Sigmoid colon (tissue), 4 donors: ENCODE measurements at regions not wholly inside any gene's neighbourhood (a gene's known extent, or its start where the extent isn't known, plus 50 kb on each side); places are given as distances from the start of the nearest gene placed in this dataset.

Experiments
- CTCF ChIP-seq, 4 experiments: fragments of 450-650 bp in 3 of 4; fragments of 200-600 bp in 1 of 4; IDR thresholded peaks; one replicate each; pipeline ENCODE4 v1.5.1; 2016 to 2019; ENCODE audit warnings: antibody characterized with exemption in 4 of 4, mild to moderate bottlenecking in 3 of 4, moderate library complexity in 2 of 4
- POLR2AphosphoS5 ChIP-seq, 4 donors: sonication (generic); formaldehyde crosslinking; IDR thresholded peaks; one replicate each; pipeline ENCODE4 v1.6.1; 2017; ENCODE audit warnings: antibody characterized with exemption in 4 of 4

- TF ChIP-seq CTCF (IDR thresholded peaks at IDR 0.05) = no peak
- TF ChIP-seq POLR2AphosphoS5 (IDR thresholded peaks at IDR 0.05) = no peak
These were observed 347.0 kb downstream of the CSNK1G3 start for GRCh38 chr5:123858938-123859337.
